ENCODE measurements at regions not wholly inside any gene's neighbourhood (a gene's known extent, or its start where the extent isn't known, plus 50 kb on each side); places are given as distances from the start of the nearest gene placed in this dataset.

GRCh38 chr2:187008111-187008510, 159.1 kb upstream of the ZSWIM2 start:
- no peak for TF ChIP-seq CTCF (IDR thresholded peaks at IDR 0.05)
- no peak for TF ChIP-seq POLR2A (IDR thresholded peaks at IDR 0.05)

All from body of pancreas (tissue), 4 donors.